ENCODE measurements at regions not wholly inside any gene's neighbourhood (a gene's known extent, or its start where the extent isn't known, plus 50 kb on each side); places are given as distances from the start of the nearest gene placed in this dataset.
"Not testable (repeated sequence)": the region's sequence is repeated elsewhere in the genome, so short reads cannot be mapped to it uniquely, and the experiment has no call there.

DNA sequence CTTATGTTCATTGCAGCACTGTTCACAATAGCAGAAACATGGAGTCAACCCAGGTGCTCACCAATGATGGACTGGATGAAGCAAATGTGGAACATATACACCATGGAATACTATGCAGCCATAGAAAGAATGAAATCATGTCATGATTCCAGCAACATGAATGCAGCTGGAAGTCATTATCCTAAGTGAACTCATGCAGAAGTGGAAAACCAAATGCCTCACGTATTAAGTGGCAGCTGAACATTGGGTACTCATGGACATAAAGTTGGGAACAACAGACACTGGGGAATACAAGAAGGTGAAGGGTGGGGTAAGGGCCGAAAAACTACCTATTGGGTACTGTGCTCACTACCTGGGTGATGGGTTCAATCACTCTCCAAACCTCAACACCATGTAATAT, 915.9 kb downstream of the UQCRFS1 start:
- 12% methylated on average over 2 of the region's 2 CpGs for WGBS (ENCODE audit: insufficient coverage, insufficient replicate concordance, low lambda C conversion rate, missing lambda C conversion rate)
- intact Hi-C loops (cut with micrococcal nuclease; ENCODE audit: unreplicated experiment) = no loop called here
- ChIA-PET CTCF (no interaction called here), RAD21 (ENCODE audit: unreplicated experiment) (no interaction called here), POLR2A (no interaction called here), SMC1A (ENCODE audit: uncharacterized antibody, unreplicated experiment) (no interaction called here)
- ATAC-seq (no peak), DNase-seq (ENCODE audit: low read depth, low spot score) (no peak), FAIRE-seq (no peak)
- no peaks in the 10 kb centered on the region for H3K36me3 ChIP-seq (ENCODE audit: control insufficient read depth in 2 of 2, insufficient read depth in 2 of 2, low read length in 1 of 2)
- no peak overlapping the region for H3K4me2 ChIP-seq (ENCODE audit: control insufficient read depth, insufficient read depth)
- no peaks in the 10 kb centered on the region for H3K79me2 ChIP-seq (ENCODE audit: control insufficient read depth, insufficient read depth, low read length)
- no peaks in the 10 kb centered on the region for H3K9me3 ChIP-seq (replicated peaks; ENCODE audit: control insufficient read depth, insufficient read depth, low read length)
- H3K27me3 ChIP-seq (replicated peaks in 1 of 2; ENCODE audit: control insufficient read depth in 2 of 2, insufficient read depth in 2 of 2, low read length in 1 of 2) = no peaks in the 10 kb centered on the region
- no peak overlapping the region for H3K4me3 ChIP-seq
- H3K27ac ChIP-seq (ENCODE audit: control insufficient read depth, insufficient read depth) = no peak overlapping the region
- no peak overlapping the region for H2AFZ ChIP-seq (ENCODE audit: control insufficient read depth, low read depth, low read length)
- no peaks in the 10 kb centered on the region for H3K4me1 ChIP-seq (ENCODE audit: control insufficient read depth, insufficient read depth, low read length)
- H3K9ac ChIP-seq (ENCODE audit: control insufficient read depth, insufficient read depth, low read length) = no peak overlapping the region
- H4K20me1 ChIP-seq (ENCODE audit: control insufficient read depth, insufficient read depth) = no peaks in the 10 kb centered on the region
- no TSS peak for BruUV-seq (replicated peaks)
- in situ Hi-C loops (cut with MboI) = no loop called here
- TF ChIP-seq MYB (IDR thresholded peaks at IDR 0.05; ENCODE audit: borderline replicate concordance, low read depth, low read length) = no peak
- no peak for TF ChIP-seq JUND (IDR thresholded peaks at IDR 0.05; ENCODE audit: low read depth, low read length)

DNA sequence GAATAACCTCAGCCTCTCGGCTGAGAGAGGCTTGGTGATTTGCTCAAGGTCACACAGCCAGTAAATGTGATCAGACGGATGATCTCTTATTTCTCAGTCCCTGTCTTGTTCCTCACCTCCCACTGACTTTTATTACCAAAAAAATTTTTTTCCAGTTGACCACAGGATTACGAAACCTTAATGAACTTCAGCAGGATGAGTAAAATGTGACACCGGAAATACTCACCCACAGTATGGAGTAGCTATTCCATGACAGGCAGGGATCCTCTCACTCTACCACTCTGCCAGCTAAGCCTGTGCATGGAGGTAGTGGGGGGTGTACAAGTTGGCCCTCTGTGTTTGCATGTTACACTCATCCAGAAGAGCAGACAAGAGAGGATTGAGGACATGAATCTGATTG, 916.4 kb downstream of the UQCRFS1 start:
- CTCF ChIA-PET = no interaction called here
- ATAC-seq (no peak), FAIRE-seq (no peak), DNase-seq (ENCODE audit: low read depth, low spot score) (no peak)
- Histone ChIP-seq H3K79me2 (ENCODE audit: control insufficient read depth, insufficient read depth, low read length) (no peaks in the 10 kb centered on the region), H3K4me2 (ENCODE audit: control insufficient read depth, insufficient read depth) (no peak overlapping the region), H3K9ac (ENCODE audit: control insufficient read depth, insufficient read depth, low read length) (no peak overlapping the region), H3K27me3 (replicated peaks in 1 of 2; ENCODE audit: control insufficient read depth in 2 of 2, insufficient read depth in 2 of 2, low read length in 1 of 2) (no peaks in the 10 kb centered on the region), H3K4me1 (ENCODE audit: control insufficient read depth, insufficient read depth, low read length) (no peaks in the 10 kb centered on the region), H4K20me1 (ENCODE audit: control insufficient read depth, insufficient read depth) (no peaks in the 10 kb centered on the region), H3K4me3 (no peak overlapping the region), H3K36me3 (ENCODE audit: control insufficient read depth in 2 of 2, insufficient read depth in 2 of 2, low read length in 1 of 2) (no peaks in the 10 kb centered on the region), H3K27ac (ENCODE audit: control insufficient read depth, insufficient read depth) (no peak overlapping the region), H2AFZ (ENCODE audit: control insufficient read depth, low read depth, low read length) (no peak overlapping the region), H3K9me3 (replicated peaks; ENCODE audit: control insufficient read depth, insufficient read depth, low read length) (no peaks in the 10 kb centered on the region)
- SMC1A ChIA-PET (ENCODE audit: uncharacterized antibody, unreplicated experiment) = interaction anchor here (1.7 kb wide), 1 partner anchor 20 kb away, joined by 3 read pairs; no protein-coding TSS in a partner anchor
- POLR2A ChIA-PET = no interaction called here
- in situ Hi-C loops (cut with MboI) = no loop called here
- RAD21 ChIA-PET (ENCODE audit: unreplicated experiment) = no interaction called here
- 42% methylated on average over 4 of the region's 4 CpGs for WGBS (ENCODE audit: insufficient coverage, insufficient replicate concordance, low lambda C conversion rate, missing lambda C conversion rate)
- no TSS peak for BruUV-seq (replicated peaks)
- TF ChIP-seq NBN (IDR thresholded peaks at IDR 0.05) = no peak
- TF ChIP-seq ATF7 (IDR thresholded peaks at IDR 0.05; ENCODE audit: low read depth) = no peak
- TF ChIP-seq SMC3 (IDR thresholded peaks at IDR 0.05; ENCODE audit: borderline replicate concordance, low read length) = no peak
- no peak for TF ChIP-seq NR2C1 (IDR thresholded peaks at IDR 0.05)
- no peak for TF ChIP-seq MEF2A (IDR thresholded peaks at IDR 0.05; ENCODE audit: insufficient read depth, low read depth, low read length)
- TF ChIP-seq RFX5 (IDR thresholded peaks at IDR 0.05; ENCODE audit: low read depth, low read length) = no peak
- no peak for TF ChIP-seq ZNF207 (IDR thresholded peaks at IDR 0.05; ENCODE audit: borderline replicate concordance)
- no peak for TF ChIP-seq EED (IDR thresholded peaks at IDR 0.05; ENCODE audit: low read depth)
- intact Hi-C loops (cut with micrococcal nuclease; ENCODE audit: unreplicated experiment) = no loop called here

DNA sequence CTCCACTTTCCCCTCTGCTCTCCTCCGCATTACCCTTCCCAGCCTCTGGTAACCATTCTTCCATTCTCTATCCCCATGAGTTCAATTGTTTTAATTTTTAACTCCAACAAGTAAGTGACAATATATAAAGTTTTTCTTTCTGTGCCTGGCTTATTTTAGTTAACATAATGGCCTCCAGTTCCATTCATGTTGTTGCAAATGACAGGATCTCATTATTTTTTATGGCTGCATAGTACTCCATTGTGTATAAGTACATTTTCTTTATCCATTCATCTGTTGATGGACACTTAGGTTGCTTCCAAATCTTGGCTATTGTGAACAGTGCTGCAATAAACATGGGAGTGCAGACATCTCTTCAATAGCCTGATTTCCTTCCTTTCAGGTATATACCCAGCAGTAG, 918.0 kb downstream of the UQCRFS1 start:
- POLR2A ChIA-PET = not testable (repeated sequence)

More for the DNA sequence above, 918.0 kb downstream of the UQCRFS1 start:
- H3K9ac ChIP-seq (ENCODE audit: control insufficient read depth, insufficient read depth, low read length); ATAC-seq; intact Hi-C loops (cut with micrococcal nuclease; ENCODE audit: unreplicated experiment); H3K4me3 ChIP-seq; in situ Hi-C loops (cut with MboI); BruUV-seq (replicated peaks); H4K20me1 ChIP-seq (ENCODE audit: control insufficient read depth, insufficient read depth); H3K27ac ChIP-seq (ENCODE audit: control insufficient read depth, insufficient read depth); DNase-seq (ENCODE audit: low read depth, low spot score); H3K79me2 ChIP-seq (ENCODE audit: control insufficient read depth, insufficient read depth, low read length); H3K36me3 ChIP-seq (ENCODE audit: control insufficient read depth in 2 of 2, insufficient read depth in 2 of 2, low read length in 1 of 2); H3K4me2 ChIP-seq (ENCODE audit: control insufficient read depth, insufficient read depth); RAD21 ChIA-PET (ENCODE audit: unreplicated experiment); H3K27me3 ChIP-seq (replicated peaks in 1 of 2; ENCODE audit: control insufficient read depth in 2 of 2, insufficient read depth in 2 of 2, low read length in 1 of 2); H3K9me3 ChIP-seq (replicated peaks; ENCODE audit: control insufficient read depth, insufficient read depth, low read length); H3K4me1 ChIP-seq (ENCODE audit: control insufficient read depth, insufficient read depth, low read length); FAIRE-seq; CTCF ChIA-PET; H2AFZ ChIP-seq (ENCODE audit: control insufficient read depth, low read depth, low read length): not testable (repeated sequence)
- SMC1A ChIA-PET (ENCODE audit: uncharacterized antibody, unreplicated experiment) = interaction anchor here (1.7 kb wide), 1 partner anchor 21 kb away, joined by 3 read pairs; no protein-coding TSS in a partner anchor
- WGBS (ENCODE audit: insufficient coverage, insufficient replicate concordance, low lambda C conversion rate, missing lambda C conversion rate) = 80% methylated on average over 1 of the region's 1 CpG
